Loucy (cell line): ENCODE measurements at regions not wholly inside any gene's neighbourhood (a gene's known extent, or its start where the extent isn't known, plus 50 kb on each side); places are given as distances from the start of the nearest gene placed in this dataset.

Source experiments
- EZH2phosphoT487 ChIP-seq: fragments of 200-600 bp; IDR thresholded peaks from 2 replicates; pipeline ENCODE4 v1.6.1; 2018; ENCODE audit warnings: antibody characterized with exemption, mild to moderate bottlenecking, moderate library complexity, borderline replicate concordance
- TF ChIP-seq, protein P1 (sequence below): fragments of 200-600 bp; sonication (generic); conservative IDR thresholded peaks from 2 replicates; pipeline ENCODE4 v1.5.1; 2014; ENCODE audit warnings: mild to moderate bottlenecking, antibody characterized with exemption, low read length

DNA sequence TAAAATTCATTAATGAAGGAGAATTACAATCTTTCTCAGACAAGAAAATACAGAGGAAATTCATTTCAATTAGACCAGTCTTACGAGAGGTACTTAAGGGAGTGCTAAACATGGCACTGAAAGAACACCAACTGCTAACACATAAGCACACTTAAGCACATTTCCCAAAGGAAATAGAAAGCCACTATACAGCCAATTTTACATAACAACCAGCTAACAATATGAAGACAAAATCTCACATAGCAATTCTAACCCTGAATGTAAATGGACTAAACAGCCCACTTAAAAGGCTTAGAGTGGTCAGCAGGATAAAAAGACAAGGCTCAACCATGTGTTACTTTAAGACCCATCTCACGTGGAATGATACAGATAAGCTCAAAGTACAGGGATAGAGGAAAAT, 339.5 kb upstream of the LUZP2 start:
- TF ChIP-seq, protein P1, sequence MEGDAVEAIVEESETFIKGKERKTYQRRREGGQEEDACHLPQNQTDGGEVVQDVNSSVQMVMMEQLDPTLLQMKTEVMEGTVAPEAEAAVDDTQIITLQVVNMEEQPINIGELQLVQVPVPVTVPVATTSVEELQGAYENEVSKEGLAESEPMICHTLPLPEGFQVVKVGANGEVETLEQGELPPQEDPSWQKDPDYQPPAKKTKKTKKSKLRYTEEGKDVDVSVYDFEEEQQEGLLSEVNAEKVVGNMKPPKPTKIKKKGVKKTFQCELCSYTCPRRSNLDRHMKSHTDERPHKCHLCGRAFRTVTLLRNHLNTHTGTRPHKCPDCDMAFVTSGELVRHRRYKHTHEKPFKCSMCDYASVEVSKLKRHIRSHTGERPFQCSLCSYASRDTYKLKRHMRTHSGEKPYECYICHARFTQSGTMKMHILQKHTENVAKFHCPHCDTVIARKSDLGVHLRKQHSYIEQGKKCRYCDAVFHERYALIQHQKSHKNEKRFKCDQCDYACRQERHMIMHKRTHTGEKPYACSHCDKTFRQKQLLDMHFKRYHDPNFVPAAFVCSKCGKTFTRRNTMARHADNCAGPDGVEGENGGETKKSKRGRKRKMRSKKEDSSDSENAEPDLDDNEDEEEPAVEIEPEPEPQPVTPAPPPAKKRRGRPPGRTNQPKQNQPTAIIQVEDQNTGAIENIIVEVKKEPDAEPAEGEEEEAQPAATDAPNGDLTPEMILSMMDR, result no peak
- TF ChIP-seq EZH2phosphoT487, result no peak
